GM12878 (cell line): ENCODE measurements at regions not wholly inside any gene's neighbourhood (a gene's known extent, or its start where the extent isn't known, plus 50 kb on each side); places are given as distances from the start of the nearest gene placed in this dataset.
A peak's percentile ranks its signal among the peaks of the same experiment; 100 is the strongest.

Experiments used
- ATAC-seq: fragments of 200-7000 bp; cut with Tn5 transposase; 3 replicates; pipeline ENCODE4 v1.9.1; 2020; ENCODE audit warnings: mild to moderate bottlenecking, moderate library complexity
- BruUV-seq: library from RNA; stranded (reverse); fragments of 400-500 nt; replicated peaks from 2 replicates; lab custom pipeline; 2021; lab: Mats Ljungman, UMichigan
- CTCF ChIA-PET: fragments of 300-600 bp; sonication (Branson Sonifier 250); formaldehyde crosslinking; extraction: SDS; loops from one replicate; lab custom pipeline; 2021; ENCODE audit warnings: inconsistent platforms; lab: Yijun Ruan, JAX
- POLR2A ChIA-PET: fragments of 350-600 bp; formaldehyde crosslinking; extraction: SDS; loops from one replicate; lab custom pipeline; 2021; ENCODE audit warnings: inconsistent platforms; lab: Charles Lee
- RAD21 ChIA-PET: fragments of 300-600 bp; sonication (Branson Sonifier 250); formaldehyde crosslinking; loops from one replicate; lab custom pipeline; 2023; ENCODE audit warnings: antibody characterized with exemption; ENCODE audit not compliant: unreplicated experiment; lab: Charles Lee
- SMC1A ChIA-PET: fragments of 300-600 bp; sonication (Branson Sonifier 250); formaldehyde crosslinking; loops from one replicate; lab custom pipeline; 2023; ENCODE audit not compliant: unreplicated experiment, uncharacterized antibody; lab: Charles Lee
- DNase-seq: peaks from one replicate; pipeline ENCODE4 v3.0.0-alpha.2; 2011; ENCODE audit warnings: low read depth, low spot score
- FAIRE-seq: peaks from 3 replicates; lab custom pipeline; 2011; peaks lifted over from hg19 to GRCh38; lab: Jason Lieb, UNC
- H2AFZ ChIP-seq: 2 replicates; pipeline ENCODE4 v1.6.0; 2011; ENCODE audit warnings: low read depth, low read length, control low read depth; ENCODE audit not compliant: control insufficient read depth
- H3K27ac ChIP-seq: 2 replicates; pipeline ENCODE4 v1.5.1; 2011; ENCODE audit warnings: control low read depth; ENCODE audit not compliant: control insufficient read depth, insufficient read depth
- H3K27me3 ChIP-seq, 2 experiments: replicated peaks in 1 of 2; 2 replicates each; pipeline versions ENCODE4 v1.6.0 to v1.6.1; 2011; ENCODE audit warnings: low read length in 1 of 2; ENCODE audit not compliant: control insufficient read depth in 2 of 2, insufficient read depth in 2 of 2
- H3K36me3 ChIP-seq, 2 experiments: 2 replicates each; pipeline ENCODE4 v1.5.1; 2011; ENCODE audit warnings: low read length in 1 of 2; ENCODE audit not compliant: control insufficient read depth in 2 of 2, insufficient read depth in 2 of 2
- H3K4me1 ChIP-seq: 2 replicates; pipeline ENCODE4 v1.6.1; 2011; ENCODE audit warnings: mild to moderate bottlenecking, low read length, moderate library complexity, mixed read lengths; ENCODE audit not compliant: control insufficient read depth, insufficient read depth
- H3K4me2 ChIP-seq: 2 replicates; pipeline ENCODE4 v1.6.0; 2011; ENCODE audit warnings: control low read depth; ENCODE audit not compliant: control insufficient read depth, insufficient read depth
- H3K4me3 ChIP-seq: fragments of 200-600 bp; sonication (generic); 2 replicates; pipeline ENCODE4 v1.5.1; 2016
- H3K79me2 ChIP-seq: 2 replicates; pipeline ENCODE4 v1.6.0; 2011; ENCODE audit warnings: low read length; ENCODE audit not compliant: control insufficient read depth, insufficient read depth
- H3K9ac ChIP-seq: 2 replicates; pipeline ENCODE4 v1.8.0; 2011; ENCODE audit warnings: low read length, control low read depth, mixed read lengths; ENCODE audit not compliant: control insufficient read depth, insufficient read depth
- H3K9me3 ChIP-seq: replicated peaks from 3 replicates; pipeline ENCODE4 v1.5.1; 2011; ENCODE audit warnings: mild to moderate bottlenecking, low read length; ENCODE audit not compliant: control insufficient read depth, insufficient read depth
- H4K20me1 ChIP-seq: 2 replicates; pipeline ENCODE4 v1.6.0; 2011; ENCODE audit not compliant: control insufficient read depth, insufficient read depth
- IKZF2 ChIP-seq, 2 experiments: fragments of 450-650 bp; IDR thresholded peaks; 2 replicates each; pipeline ENCODE4 v1.6.1; 2017; ENCODE audit warnings: mild to moderate bottlenecking in 2 of 2, moderate library complexity in 2 of 2
- ZBTB11 ChIP-seq: fragments of 450-650 bp; formaldehyde crosslinking; IDR thresholded peaks from 2 replicates; pipeline ENCODE4 v1.5.0; 2022; ENCODE audit warnings: mild to moderate bottlenecking, missing genetic modification characterization
- WGBS: methylation state at CpG from one replicate; pipeline ENCODE4 v1.1.6; 2016; ENCODE audit warnings: low lambda C conversion rate; ENCODE audit not compliant: insufficient replicate concordance, insufficient coverage; ENCODE audit errors: missing lambda C conversion rate; 5-methylcytosine and 5-hydroxymethylcytosine counted together
- in situ Hi-C: fragments of 300-500 bp; cut with MboI; formaldehyde crosslinking; loops from 9 replicates; pipeline ENCODE4 v1.14.3; 2018; ENCODE audit warnings: mixed read lengths
- intact Hi-C: fragments of 100-400 bp; cut with micrococcal nuclease; formaldehyde crosslinking; loops from one replicate; pipeline ENCODE4 v1.14.2; 2022; ENCODE audit not compliant: unreplicated experiment

DNA sequence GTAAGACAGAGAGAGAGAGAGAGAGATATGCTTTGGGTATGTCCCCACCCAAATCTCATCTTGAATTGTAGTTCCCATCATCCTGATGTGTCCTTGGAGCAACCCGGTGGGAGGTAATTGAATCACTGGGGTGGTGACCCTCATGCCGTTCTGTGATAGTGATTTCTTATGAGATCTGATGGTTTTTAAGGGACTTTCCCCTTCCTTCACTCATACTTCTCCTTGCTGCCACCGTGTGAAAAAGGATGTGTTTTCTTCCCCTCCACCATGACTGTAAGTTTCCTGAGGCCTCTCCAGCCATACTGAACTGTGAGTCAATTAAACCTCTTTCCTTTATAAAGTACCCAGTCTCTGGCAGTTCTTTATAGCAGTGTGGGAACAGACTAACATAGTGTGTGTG, 60.3 kb downstream of the EOMES start:
- no peak for TF ChIP-seq ZBTB11
- TF ChIP-seq IKZF2 (IDR thresholded peaks at IDR 0.05), result peak in 1 of 2 experiments; percentile 31; a peak in 1 of 4 replicates
- ChIA-PET POLR2A (no interaction called here), SMC1A (interaction anchor here (1.5 to 4.2 kb wide), 2 partner anchors 8 to 13 kb away, joined by 5 to 21 read pairs; no protein-coding TSS in a partner anchor), CTCF (interaction anchor here (0.7 to 5.0 kb wide), 4 partner anchors 8 to 29 kb away, joined by 3 to 26 read pairs (median 18); no protein-coding TSS in a partner anchor), RAD21 (no interaction called here)
- H3K36me3 ChIP-seq, result no peaks in the 10 kb centered on the region
- H3K9me3 ChIP-seq, result no peaks in the 10 kb centered on the region; the same call in 1 of the 3 replicates
- intact Hi-C loops (no loop called here), in situ Hi-C loops (loop anchor here (25.0 kb wide), 1 partner anchor 524 kb away; no protein-coding TSS in a partner anchor)
- H2AFZ ChIP-seq, result no peak overlapping the region; the same call in 1 of the 2 replicates
- H3K27me3 ChIP-seq, result no peaks in the 10 kb centered on the region
- no peak overlapping the region for H3K9ac ChIP-seq
- no peaks in the 10 kb centered on the region for H3K79me2 ChIP-seq
- H3K4me3 ChIP-seq, result no peak overlapping the region
- 0% methylated on average over 3 of the region's 3 CpGs for WGBS
- no peak overlapping the region for H3K27ac ChIP-seq
- peaks cover 2% of the 10 kb centered on the region for H3K4me1 ChIP-seq
- DNase-seq (no peak), FAIRE-seq (no peak), ATAC-seq (peak; percentile 44)
- H4K20me1 ChIP-seq, result no peaks in the 10 kb centered on the region
- no TSS peak for BruUV-seq
- no peak overlapping the region; the same call in 1 of the 2 replicates for H3K4me2 ChIP-seq
